ENCODE measurements at regions not wholly inside any gene's neighbourhood (a gene's known extent, or its start where the extent isn't known, plus 50 kb on each side); places are given as distances from the start of the nearest gene placed in this dataset.

DNA sequence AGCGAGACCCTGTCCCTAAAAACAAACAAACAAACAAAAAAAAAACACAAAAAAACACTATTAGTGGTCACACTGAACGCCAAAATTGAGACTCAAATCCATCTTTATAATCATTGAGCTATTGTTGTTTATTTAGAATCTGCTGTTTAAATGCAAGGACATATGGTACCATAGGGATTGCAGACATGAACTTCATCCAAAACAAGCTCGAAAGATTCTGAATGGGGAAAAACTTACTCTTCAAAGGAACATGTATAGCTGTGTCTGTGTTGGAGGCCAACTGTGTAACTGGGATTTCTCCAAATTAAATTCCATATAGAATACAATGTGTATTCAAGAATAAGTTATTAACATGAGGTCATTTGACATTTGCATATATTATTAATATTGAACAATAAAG, 74.7 kb upstream of the GPR158 start (continued):
- TF ChIP-seq, protein P1, sequence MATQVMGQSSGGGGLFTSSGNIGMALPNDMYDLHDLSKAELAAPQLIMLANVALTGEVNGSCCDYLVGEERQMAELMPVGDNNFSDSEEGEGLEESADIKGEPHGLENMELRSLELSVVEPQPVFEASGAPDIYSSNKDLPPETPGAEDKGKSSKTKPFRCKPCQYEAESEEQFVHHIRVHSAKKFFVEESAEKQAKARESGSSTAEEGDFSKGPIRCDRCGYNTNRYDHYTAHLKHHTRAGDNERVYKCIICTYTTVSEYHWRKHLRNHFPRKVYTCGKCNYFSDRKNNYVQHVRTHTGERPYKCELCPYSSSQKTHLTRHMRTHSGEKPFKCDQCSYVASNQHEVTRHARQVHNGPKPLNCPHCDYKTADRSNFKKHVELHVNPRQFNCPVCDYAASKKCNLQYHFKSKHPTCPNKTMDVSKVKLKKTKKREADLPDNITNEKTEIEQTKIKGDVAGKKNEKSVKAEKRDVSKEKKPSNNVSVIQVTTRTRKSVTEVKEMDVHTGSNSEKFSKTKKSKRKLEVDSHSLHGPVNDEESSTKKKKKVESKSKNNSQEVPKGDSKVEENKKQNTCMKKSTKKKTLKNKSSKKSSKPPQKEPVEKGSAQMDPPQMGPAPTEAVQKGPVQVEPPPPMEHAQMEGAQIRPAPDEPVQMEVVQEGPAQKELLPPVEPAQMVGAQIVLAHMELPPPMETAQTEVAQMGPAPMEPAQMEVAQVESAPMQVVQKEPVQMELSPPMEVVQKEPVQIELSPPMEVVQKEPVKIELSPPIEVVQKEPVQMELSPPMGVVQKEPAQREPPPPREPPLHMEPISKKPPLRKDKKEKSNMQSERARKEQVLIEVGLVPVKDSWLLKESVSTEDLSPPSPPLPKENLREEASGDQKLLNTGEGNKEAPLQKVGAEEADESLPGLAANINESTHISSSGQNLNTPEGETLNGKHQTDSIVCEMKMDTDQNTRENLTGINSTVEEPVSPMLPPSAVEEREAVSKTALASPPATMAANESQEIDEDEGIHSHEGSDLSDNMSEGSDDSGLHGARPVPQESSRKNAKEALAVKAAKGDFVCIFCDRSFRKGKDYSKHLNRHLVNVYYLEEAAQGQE (IDR thresholded peaks at IDR 0.05; ENCODE audit: low read depth, low read length) = no peak

DNA sequence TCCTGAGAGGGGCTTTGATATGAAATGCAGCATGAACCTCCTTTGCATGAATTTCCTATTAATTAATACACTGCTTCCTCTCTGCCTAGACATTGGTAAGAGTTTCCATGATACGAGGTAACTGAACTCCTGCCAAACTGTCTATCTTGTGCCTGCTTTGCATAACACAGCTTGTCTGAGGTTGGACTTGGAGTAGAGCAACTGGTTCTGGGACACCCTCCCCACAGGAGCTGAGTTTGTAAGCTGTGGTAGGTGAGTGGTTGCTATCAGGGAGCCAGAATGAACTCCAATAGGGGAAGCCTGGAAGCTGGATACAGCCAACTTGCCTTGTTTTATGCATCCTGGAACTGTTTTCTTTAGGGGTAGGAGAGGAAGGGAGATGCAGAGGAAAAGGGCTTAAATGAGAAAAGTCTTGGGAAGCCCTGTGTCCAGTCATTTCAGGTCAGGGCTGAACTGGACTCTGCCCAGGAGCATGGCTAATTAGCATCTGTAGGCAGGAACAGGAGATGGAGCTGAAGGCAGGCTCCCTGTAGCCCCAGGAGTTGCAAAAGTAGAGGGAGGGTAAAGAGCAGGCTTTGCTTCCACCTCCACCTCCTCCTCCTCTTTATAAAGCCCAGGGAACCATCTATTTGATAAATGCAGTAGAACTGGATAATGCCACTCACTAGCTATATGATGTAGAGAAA, 73.2 kb upstream of the GPR158 start:
- Histone ChIP-seq H3K9me2 (no peaks in the 10 kb centered on the region), H3K27me3 (ENCODE audit: insufficient read depth) (no peaks in the 10 kb centered on the region; the same call in 1 of the 2 replicates), H3K79me2 (ENCODE audit: insufficient read depth) (no peaks in the 10 kb centered on the region), H2AFZ (ENCODE audit: low read depth) (no peak overlapping the region), H3K27ac (ENCODE audit: low read depth in 2 of 2, low read length in 1 of 2) (no peak overlapping the region), H3K9me3 (no peaks in the 10 kb centered on the region), H3K4me1 (ENCODE audit: control insufficient read depth in 1 of 2, insufficient read depth in 2 of 2, low read depth in 1 of 2, low read length in 1 of 2) (peaks cover 0 to 5% of the 10 kb centered on the region in 2 experiments; a peak in 1 of 4 replicates), H3K4me2 (no peak overlapping the region), H3F3A (replicated peaks; ENCODE audit: insufficient read depth) (no peaks in the 10 kb centered on the region), H4K20me1 (ENCODE audit: insufficient read depth) (no peaks in the 10 kb centered on the region), H3K36me3 (replicated peaks in 1 of 2; ENCODE audit: control insufficient read depth in 1 of 2, insufficient read depth in 2 of 2, low read length in 1 of 2) (no peaks in the 10 kb centered on the region), H3K9ac (no peak overlapping the region), H3K4me3 (ENCODE audit: low read depth in 2 of 2, low read length in 1 of 2) (no peak overlapping the region)
- 78% methylated on average over 1 of the region's 1 CpG for WGBS (ENCODE audit: low lambda C conversion rate)
- no peak for DNase-seq
- TF ChIP-seq GATA2 (CRISPR knock-in tag; IDR thresholded peaks at IDR 0.05) = no peak
- no peak for TF ChIP-seq RCOR1 (IDR thresholded peaks at IDR 0.05; ENCODE audit: low read length)
- TF ChIP-seq NRF1 (IDR thresholded peaks at IDR 0.05; ENCODE audit: low read depth, low read length) = no peak
- TF ChIP-seq NFIC (IDR thresholded peaks at IDR 0.05; ENCODE audit: borderline replicate concordance) = no peak
- TF ChIP-seq EZH2phosphoT487 (IDR thresholded peaks at IDR 0.05; ENCODE audit: borderline replicate concordance, low read depth) = no peak
- TF ChIP-seq EP300 (IDR thresholded peaks at IDR 0.05; ENCODE audit: borderline replicate concordance in 1 of 2, low read depth in 1 of 2, low read length in 1 of 2) = no peak
- TF ChIP-seq, protein P2, sequence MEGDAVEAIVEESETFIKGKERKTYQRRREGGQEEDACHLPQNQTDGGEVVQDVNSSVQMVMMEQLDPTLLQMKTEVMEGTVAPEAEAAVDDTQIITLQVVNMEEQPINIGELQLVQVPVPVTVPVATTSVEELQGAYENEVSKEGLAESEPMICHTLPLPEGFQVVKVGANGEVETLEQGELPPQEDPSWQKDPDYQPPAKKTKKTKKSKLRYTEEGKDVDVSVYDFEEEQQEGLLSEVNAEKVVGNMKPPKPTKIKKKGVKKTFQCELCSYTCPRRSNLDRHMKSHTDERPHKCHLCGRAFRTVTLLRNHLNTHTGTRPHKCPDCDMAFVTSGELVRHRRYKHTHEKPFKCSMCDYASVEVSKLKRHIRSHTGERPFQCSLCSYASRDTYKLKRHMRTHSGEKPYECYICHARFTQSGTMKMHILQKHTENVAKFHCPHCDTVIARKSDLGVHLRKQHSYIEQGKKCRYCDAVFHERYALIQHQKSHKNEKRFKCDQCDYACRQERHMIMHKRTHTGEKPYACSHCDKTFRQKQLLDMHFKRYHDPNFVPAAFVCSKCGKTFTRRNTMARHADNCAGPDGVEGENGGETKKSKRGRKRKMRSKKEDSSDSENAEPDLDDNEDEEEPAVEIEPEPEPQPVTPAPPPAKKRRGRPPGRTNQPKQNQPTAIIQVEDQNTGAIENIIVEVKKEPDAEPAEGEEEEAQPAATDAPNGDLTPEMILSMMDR (IDR thresholded peaks at IDR 0.05) = no peak
- no peak for TF ChIP-seq JUND (IDR thresholded peaks at IDR 0.05)
- TF ChIP-seq, protein P3, sequence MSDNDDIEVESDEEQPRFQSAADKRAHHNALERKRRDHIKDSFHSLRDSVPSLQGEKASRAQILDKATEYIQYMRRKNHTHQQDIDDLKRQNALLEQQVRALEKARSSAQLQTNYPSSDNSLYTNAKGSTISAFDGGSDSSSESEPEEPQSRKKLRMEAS (IDR thresholded peaks at IDR 0.05; ENCODE audit: low read depth) = no peak
- TF ChIP-seq FOXM1 (IDR thresholded peaks at IDR 0.05; ENCODE audit: low read depth) = no peak
- TF ChIP-seq RXRA (IDR thresholded peaks at IDR 0.05; ENCODE audit: borderline replicate concordance, low read depth) = no peak
- no peak for TF ChIP-seq SIN3A (IDR thresholded peaks at IDR 0.05; ENCODE audit: borderline replicate concordance, low read depth, low read length)
- TF ChIP-seq RAD21 (IDR thresholded peaks at IDR 0.05; ENCODE audit: low read length) = no peak
- no peak for TF ChIP-seq FOSL2 (IDR thresholded peaks at IDR 0.05; ENCODE audit: borderline replicate concordance, low read depth)
- TF ChIP-seq, protein P4, sequence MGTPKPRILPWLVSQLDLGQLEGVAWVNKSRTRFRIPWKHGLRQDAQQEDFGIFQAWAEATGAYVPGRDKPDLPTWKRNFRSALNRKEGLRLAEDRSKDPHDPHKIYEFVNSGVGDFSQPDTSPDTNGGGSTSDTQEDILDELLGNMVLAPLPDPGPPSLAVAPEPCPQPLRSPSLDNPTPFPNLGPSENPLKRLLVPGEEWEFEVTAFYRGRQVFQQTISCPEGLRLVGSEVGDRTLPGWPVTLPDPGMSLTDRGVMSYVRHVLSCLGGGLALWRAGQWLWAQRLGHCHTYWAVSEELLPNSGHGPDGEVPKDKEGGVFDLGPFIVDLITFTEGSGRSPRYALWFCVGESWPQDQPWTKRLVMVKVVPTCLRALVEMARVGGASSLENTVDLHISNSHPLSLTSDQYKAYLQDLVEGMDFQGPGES (IDR thresholded peaks at IDR 0.05; ENCODE audit: low read depth, low read length) = no peak
- no peak for TF ChIP-seq RFX5 (IDR thresholded peaks at IDR 0.05; ENCODE audit: low read length)
- TF ChIP-seq USF1 (IDR thresholded peaks at IDR 0.05; ENCODE audit: borderline replicate concordance, low read depth) = no peak
- POLR2A ChIA-PET = no interaction called here
- CTCF ChIA-PET = interaction anchor here (1.1 to 3.0 kb wide), 3 partner anchors 12 to 20 kb away, joined by 3 to 18 read pairs (median 7); no protein-coding TSS in a partner anchor

Data from SK-N-SH (cell line).